Lung (tissue), 11 donors: ENCODE measurements at regions not wholly inside any gene's neighbourhood (a gene's known extent, or its start where the extent isn't known, plus 50 kb on each side); places are given as distances from the start of the nearest gene placed in this dataset.
A peak's percentile ranks its signal among the peaks of the same experiment; 100 is the strongest.

ENCODE experiments used
- ATAC-seq: fragments of 200-7000 bp; cut with Tn5 transposase; one replicate; pipeline ENCODE4 v1.9.1; 2020; ENCODE audit warnings: moderate number of reproducible peaks; ENCODE audit not compliant: insufficient read depth, low FRiP score
- DNase-seq, 3 donors: peaks; one replicate each; pipeline ENCODE4 v3.0.0-alpha.2; 2013 to 2017
- H3K27ac ChIP-seq, 2 donors: one replicate each; pipeline ENCODE4 v1.5.1; 2013; ENCODE audit warnings: mild to moderate bottlenecking in 2 of 2, moderate library complexity in 2 of 2, control low read depth in 1 of 2, inconsistent platforms in 1 of 2, low read depth in 1 of 2, low read length in 1 of 2
- H3K27me3 ChIP-seq, 3 donors: one replicate each; pipeline ENCODE4 v1.5.1; 2013; ENCODE audit warnings: low read length in 2 of 3; ENCODE audit not compliant: control insufficient read depth in 3 of 3, insufficient read depth in 3 of 3
- H3K36me3 ChIP-seq, 4 donors: one replicate each; pipeline ENCODE4 v1.5.1; 2013; ENCODE audit warnings: low read length in 4 of 4, mild to moderate bottlenecking in 1 of 4, moderate library complexity in 1 of 4; ENCODE audit not compliant: control insufficient read depth in 4 of 4, insufficient read depth in 4 of 4
- H3K4me1 ChIP-seq, 5 donors: one replicate each; pipeline ENCODE4 v1.5.1; 2013; ENCODE audit warnings: low read length in 5 of 5, mild to moderate bottlenecking in 2 of 5, moderate library complexity in 1 of 5; ENCODE audit not compliant: control insufficient read depth in 5 of 5, insufficient read depth in 5 of 5
- H3K4me3 ChIP-seq: one replicate; pipeline ENCODE4 v1.5.1; 2013; ENCODE audit warnings: mild to moderate bottlenecking, control low read depth, moderate library complexity
- H3K9ac ChIP-seq, 2 donors: one replicate each; pipeline ENCODE4 v1.5.1; 2013; ENCODE audit warnings: low read length in 2 of 2, control low read depth in 1 of 2; ENCODE audit not compliant: insufficient read depth in 1 of 2
- H3K9me3 ChIP-seq, 4 donors: one replicate each; pipeline ENCODE4 v1.5.1; 2013; ENCODE audit warnings: low read length in 3 of 4, mild to moderate bottlenecking in 1 of 4, moderate library complexity in 1 of 4; ENCODE audit not compliant: control insufficient read depth in 4 of 4, insufficient read depth in 3 of 4
- CTCF ChIP-seq: IDR thresholded peaks from 2 replicates; pipeline ENCODE4 v1.5.1; 2012; ENCODE audit warnings: mild to moderate bottlenecking; ENCODE audit errors: control extremely low read depth, extremely low read depth
- WGBS, 2 donors: extraction: QIAGEN DNeasy Blood & Tissue Kit; methylation state at CpG; one replicate each; pipeline ENCODE4 v1.1.7; 2013; 5-methylcytosine and 5-hydroxymethylcytosine counted together
- donor health status: control.
- donor health status: control.
- donor health status: Bipolar disorder and iron deficiency.
- donor health status: healthy.
- donor health status: DM: yes; HTN: yes; CAD: no.

GRCh38 chr7:17687361-17687760 lies 252.9 kb downstream of the SNX13 start:
- H3K4me3 ChIP-seq: no peak overlapping the region
- no peak for ATAC-seq
- 90 to 99% methylated on average over 2 of the region's 2 CpGs for WGBS, 2 donors

GRCh38 chr7:17689361-17689902 lies 250.9 kb downstream of the SNX13 start:
- peaks cover 0 to 3% (median 0%) of the 10 kb centered on the region in 5 donors for H3K4me1 ChIP-seq
- H3K9ac ChIP-seq: no peak overlapping the region
- ATAC-seq: no peak
- no peaks in the 10 kb centered on the region for H3K9me3 ChIP-seq
- WGBS, 2 donors: 78 to 80% methylated on average over 5 of the region's 5 CpGs
- no peaks in the 10 kb centered on the region for H3K27me3 ChIP-seq
- H3K36me3 ChIP-seq: no peaks in the 10 kb centered on the region
- H3K27ac ChIP-seq: no peak overlapping the region
- DNase-seq: no peak
- no peak for TF ChIP-seq CTCF
- no peak overlapping the region for H3K4me3 ChIP-seq

More at GRCh38 chr7:17687361-17687760, 252.9 kb downstream of the SNX13 start:
- Histone ChIP-seq H3K27ac (no peak overlapping the region), H3K36me3 (no peaks in the 10 kb centered on the region), H3K4me1 (peaks cover 0 to 3% (median 0%) of the 10 kb centered on the region in 5 donors), H3K9ac (no peak overlapping the region), H3K9me3 (no peaks in the 10 kb centered on the region), H3K27me3 (no peaks in the 10 kb centered on the region)
- no peak for TF ChIP-seq CTCF
- no peak for DNase-seq

- 27 to 64% methylated on average over 4 of the region's 4 CpGs for WGBS, 2 donors
- no peak for DNase-seq
- no peaks in the 10 kb centered on the region for H3K27me3 ChIP-seq
- H3K36me3 ChIP-seq: no peaks in the 10 kb centered on the region
- no peak overlapping the region for H3K9ac ChIP-seq
- H3K9me3 ChIP-seq: no peaks in the 10 kb centered on the region
- no peak for TF ChIP-seq CTCF
- no peak overlapping the region for H3K27ac ChIP-seq
- H3K4me3 ChIP-seq: no peak overlapping the region
- H3K4me1 ChIP-seq: peaks cover 0 to 3% (median 0%) of the 10 kb centered on the region in 5 donors
- no peak for ATAC-seq
Measured at GRCh38 chr7:17690030-17690429, 250.3 kb downstream of the SNX13 start.

- peaks cover 0 to 3% (median 0%) of the 10 kb centered on the region in 5 donors for H3K4me1 ChIP-seq
- H3K27me3 ChIP-seq: no peaks in the 10 kb centered on the region
- 50 to 58% methylated on average over 6 of the region's 6 CpGs for WGBS, 2 donors
- H3K36me3 ChIP-seq: no peaks in the 10 kb centered on the region
- peaks cover 0 to 8% (median 5%) of the 10 kb centered on the region in 4 donors for H3K9me3 ChIP-seq
- peak; percentile 78 for ATAC-seq
- no peak overlapping the region for H3K4me3 ChIP-seq
- H3K9ac ChIP-seq: no peak overlapping the region
- no peak for TF ChIP-seq CTCF
- DNase-seq: peak; percentile 4 to 27 (median 14)
- no peak overlapping the region for H3K27ac ChIP-seq
Measured at GRCh38 chr7:17696422-17696821, 243.9 kb downstream of the SNX13 start.
